GM21528 (cell line): ENCODE measurements at regions not wholly inside any gene's neighbourhood (a gene's known extent, or its start where the extent isn't known, plus 50 kb on each side); places are given as distances from the start of the nearest gene placed in this dataset.

Source experiments
- ATAC-seq: cut with Tn5 transposase; IDR thresholded peaks from one replicate; pipeline ENCODE4 v1.9.1; 2021; ENCODE audit warnings: mild to moderate bottlenecking, moderate library complexity; ENCODE audit not compliant: unreplicated experiment, low FRiP score

GRCh38 chr5:161235569-161235968 lies 311.0 kb downstream of the GABRB2 start:
- no peak for ATAC-seq

GRCh38 chr5:161233553-161233952 lies 313.0 kb downstream of the GABRB2 start:
- no peak for ATAC-seq

- no peak for ATAC-seq
Observed at GRCh38 chr5:161230221-161230620, 316.3 kb downstream of the GABRB2 start.

- no peak for ATAC-seq
Observed at GRCh38 chr5:161219816-161220215, 326.7 kb downstream of the GABRB2 start.

GRCh38 chr5:161216877-161217276 lies 329.6 kb downstream of the GABRB2 start:
- no peak for ATAC-seq

- ATAC-seq: no peak
Observed at GRCh38 chr5:161212123-161212712, 334.3 kb downstream of the GABRB2 start.

- no peak for ATAC-seq
Observed at GRCh38 chr5:161201558-161201957, 345.0 kb downstream of the GABRB2 start.

- ATAC-seq: no peak
Observed at GRCh38 chr5:161190778-161191177, 338.8 kb upstream of the ATP10B start.

GRCh38 chr5:161190086-161190485 lies 338.1 kb upstream of the ATP10B start:
- no peak for ATAC-seq

GRCh38 chr5:161189452-161189851 lies 337.4 kb upstream of the ATP10B start:
- no peak for ATAC-seq

GRCh38 chr5:161183559-161183958 lies 331.5 kb upstream of the ATP10B start:
- ATAC-seq: no peak

GRCh38 chr5:161176221-161176620 lies 324.2 kb upstream of the ATP10B start:
- no peak for ATAC-seq

- ATAC-seq: no peak
Observed at GRCh38 chr5:161169776-161170175, 317.8 kb upstream of the ATP10B start.

- no peak for ATAC-seq
Observed at GRCh38 chr5:161167016-161167767, 315.2 kb upstream of the ATP10B start.

- ATAC-seq: no peak
Observed at GRCh38 chr5:161165998-161166660, 314.1 kb upstream of the ATP10B start.

- no peak for ATAC-seq
Observed at GRCh38 chr5:161157925-161158324, 305.9 kb upstream of the ATP10B start.

- no peak for ATAC-seq
Observed at GRCh38 chr5:161155451-161155850, 303.4 kb upstream of the ATP10B start.

GRCh38 chr5:161152415-161152940 lies 300.5 kb upstream of the ATP10B start:
- no peak for ATAC-seq

- no peak for ATAC-seq
Observed at GRCh38 chr5:161150441-161150988, 298.5 kb upstream of the ATP10B start.

- ATAC-seq: no peak
Observed at GRCh38 chr5:161149078-161149477, 297.1 kb upstream of the ATP10B start.

GRCh38 chr5:161138751-161139455 lies 286.9 kb upstream of the ATP10B start:
- no peak for ATAC-seq
